ENCODE measurements at regions not wholly inside any gene's neighbourhood (a gene's known extent, or its start where the extent isn't known, plus 50 kb on each side); places are given as distances from the start of the nearest gene placed in this dataset.
"Not testable (repeated sequence)": the region's sequence is repeated elsewhere in the genome, so short reads cannot be mapped to it uniquely, and the experiment has no call there.

- Mint-ChIP-seq H3K4me1 (ENCODE audit: low read depth) (no peaks in the 10 kb centered on the region), H3K36me3 (ENCODE audit: low read depth) (peaks cover 8% of the 10 kb centered on the region), H3K27ac (no peak overlapping the region), H3K27me3 (ENCODE audit: low read depth) (no peaks in the 10 kb centered on the region), H3K4me3 (no peak overlapping the region), H3K9me3 (peaks cover 62% of the 10 kb centered on the region)
- DNase-seq (ENCODE audit: low spot score): no peak
Measured at GRCh38 chr7:121505540-121506182, 109.6 kb upstream of the FAM3C start.

DNA sequence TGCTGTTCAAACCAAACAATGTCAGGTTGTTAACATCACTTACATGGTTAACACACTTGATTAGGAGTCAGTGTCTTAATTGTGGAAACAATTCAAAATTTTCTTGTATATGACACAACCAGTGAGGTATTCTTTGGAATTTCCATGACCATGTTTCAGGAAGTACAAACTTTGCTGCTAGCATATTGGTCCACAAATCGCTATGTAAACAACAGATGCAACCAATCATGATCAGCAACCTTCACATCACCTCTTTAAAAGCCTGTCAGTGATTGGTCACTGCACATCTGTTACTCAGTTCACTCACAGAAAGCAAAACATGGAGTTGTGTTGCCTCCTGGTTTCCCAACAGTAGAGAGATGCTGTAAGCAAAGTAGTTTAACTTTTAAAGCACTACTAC, 108.9 kb upstream of the FAM3C start:
- Mint-ChIP-seq H3K4me3 (no peak overlapping the region), H3K27ac (no peak overlapping the region), H3K4me1 (ENCODE audit: low read depth) (no peaks in the 10 kb centered on the region), H3K9me3 (peaks cover 57% of the 10 kb centered on the region), H3K27me3 (ENCODE audit: low read depth) (no peaks in the 10 kb centered on the region), H3K36me3 (ENCODE audit: low read depth) (peaks cover 8% of the 10 kb centered on the region)
- DNase-seq (ENCODE audit: low spot score): no peak

DNA sequence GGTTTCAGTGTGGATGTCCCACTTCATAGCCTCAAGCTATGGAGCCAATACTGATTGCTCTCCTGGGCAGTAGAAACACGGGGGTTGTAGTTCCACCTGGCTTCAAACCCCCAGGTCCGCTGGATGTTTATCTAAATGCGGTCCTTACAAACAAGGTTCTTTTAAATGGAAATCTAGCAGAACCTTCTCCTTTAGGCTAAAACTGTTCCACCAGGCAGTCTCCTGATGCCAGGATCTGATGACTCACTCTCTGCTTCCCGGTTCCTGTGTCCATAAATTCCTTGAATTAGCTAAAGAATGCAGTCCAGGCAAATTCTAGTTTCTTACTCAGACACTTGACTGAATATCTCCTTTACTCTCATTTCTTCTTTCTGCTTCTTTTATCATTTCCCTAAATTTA, 108.4 kb upstream of the FAM3C start:
- Mint-ChIP-seq H3K27me3 (ENCODE audit: low read depth) (no peaks in the 10 kb centered on the region), H3K27ac (no peak overlapping the region), H3K4me3 (no peak overlapping the region), H3K36me3 (ENCODE audit: low read depth) (peaks cover 6% of the 10 kb centered on the region), H3K9me3 (peaks cover 51% of the 10 kb centered on the region), H3K4me1 (ENCODE audit: low read depth) (peaks cover 4% of the 10 kb centered on the region)
- DNase-seq (ENCODE audit: low spot score): no peak

DNA sequence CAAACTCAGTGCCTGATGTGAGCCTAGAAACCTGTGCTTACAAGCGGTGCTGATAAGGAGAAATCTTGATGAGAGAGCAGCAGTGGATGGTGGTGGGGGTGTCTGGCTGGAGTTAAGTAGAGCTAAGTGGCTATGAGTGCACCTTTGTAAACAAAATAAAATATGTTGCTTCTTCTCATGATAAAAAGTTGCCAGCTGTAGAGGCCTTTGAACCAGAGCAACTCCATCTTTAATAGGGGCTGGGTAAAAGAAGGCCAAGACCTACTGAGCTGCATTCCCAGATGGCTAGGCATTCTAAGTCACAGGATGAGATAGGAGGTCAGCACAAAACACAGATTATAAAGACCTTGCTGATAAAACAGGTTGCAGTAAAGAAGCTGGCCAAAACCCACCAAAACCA, 107.6 kb upstream of the FAM3C start:
- H3K9me3 Mint-ChIP-seq: peaks cover 45% of the 10 kb centered on the region
- H3K27me3 Mint-ChIP-seq (ENCODE audit: low read depth): no peaks in the 10 kb centered on the region
- peaks cover 5% of the 10 kb centered on the region for H3K36me3 Mint-ChIP-seq (ENCODE audit: low read depth)
- no peak overlapping the region for H3K4me3 Mint-ChIP-seq
- H3K4me1 Mint-ChIP-seq (ENCODE audit: low read depth): peaks cover 4% of the 10 kb centered on the region
- DNase-seq (ENCODE audit: low spot score): no peak
- H3K27ac Mint-ChIP-seq: no peak overlapping the region

- H3K9me3 Mint-ChIP-seq: peaks cover 42% of the 10 kb centered on the region
- H3K4me3 Mint-ChIP-seq: no peak overlapping the region
- H3K27me3 Mint-ChIP-seq (ENCODE audit: low read depth): no peaks in the 10 kb centered on the region
- peaks cover 4% of the 10 kb centered on the region for H3K4me1 Mint-ChIP-seq (ENCODE audit: low read depth)
- no peak overlapping the region for H3K27ac Mint-ChIP-seq
- no peak for DNase-seq (ENCODE audit: low spot score)
- peaks cover 5% of the 10 kb centered on the region for H3K36me3 Mint-ChIP-seq (ENCODE audit: low read depth)
Measured at GRCh38 chr7:121503039-121503438, 106.9 kb upstream of the FAM3C start.

DNA sequence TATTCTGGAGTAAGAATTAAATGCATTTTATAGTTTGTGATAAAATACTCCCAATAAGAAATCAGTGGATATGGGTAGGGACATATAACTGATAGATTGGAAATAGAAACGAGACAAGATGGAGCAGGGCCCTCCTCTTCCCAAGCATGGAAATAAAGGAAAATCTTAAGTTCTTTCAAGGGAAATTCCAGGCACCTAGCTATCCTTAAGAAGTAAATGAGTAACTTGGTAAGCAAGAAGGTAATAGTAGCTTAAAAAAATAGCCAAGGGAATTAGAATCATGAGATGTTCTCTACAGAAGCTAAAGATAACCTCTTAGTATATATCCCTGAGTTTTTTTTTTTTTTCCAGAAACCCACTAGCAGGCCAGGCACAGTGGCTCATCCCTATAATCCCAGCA, 105.5 kb upstream of the FAM3C start:
- H3K4me3 Mint-ChIP-seq: no peak overlapping the region
- no peak overlapping the region for H3K27ac Mint-ChIP-seq
- H3K9me3 Mint-ChIP-seq: peaks cover 32% of the 10 kb centered on the region
- DNase-seq (ENCODE audit: low spot score): no peak
- peaks cover 5% of the 10 kb centered on the region for H3K36me3 Mint-ChIP-seq (ENCODE audit: low read depth)
- no peaks in the 10 kb centered on the region for H3K27me3 Mint-ChIP-seq (ENCODE audit: low read depth)
- peaks cover 4% of the 10 kb centered on the region for H3K4me1 Mint-ChIP-seq (ENCODE audit: low read depth)

DNA sequence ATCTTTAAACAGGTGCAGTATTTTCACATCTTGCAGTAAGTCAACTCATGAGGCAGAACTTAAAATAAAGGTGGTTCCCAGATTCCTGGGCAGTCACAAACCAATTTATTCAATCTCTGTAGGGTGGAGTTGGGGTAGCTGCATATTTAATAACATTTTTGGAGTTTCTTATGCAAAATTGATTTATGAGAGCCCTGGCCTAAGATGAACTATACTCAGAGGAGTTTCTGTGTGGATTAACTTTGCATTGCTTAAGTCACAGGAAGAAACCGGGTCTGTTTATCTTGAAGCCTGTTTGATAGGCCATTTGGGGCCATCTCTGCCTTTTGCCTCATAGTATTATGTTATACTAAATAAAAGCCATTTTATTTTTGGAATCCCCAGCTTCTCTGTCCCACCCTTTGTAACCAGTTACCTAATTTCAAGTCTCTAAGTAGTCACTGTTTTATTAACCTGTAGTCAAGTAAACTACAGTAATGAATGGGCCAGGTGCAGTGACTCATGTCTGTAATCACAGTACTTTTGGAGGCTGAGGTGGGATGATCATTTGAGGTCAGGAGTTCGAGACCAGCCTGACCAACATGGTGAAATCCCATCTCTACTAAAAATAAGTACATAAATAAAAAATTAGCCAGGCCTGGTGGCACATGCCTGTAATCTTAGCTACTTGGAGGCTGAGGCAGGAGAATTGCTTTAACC, 104.4 kb upstream of the FAM3C start:
- H3K4me3 Mint-ChIP-seq: no peak overlapping the region
- peaks cover 21% of the 10 kb centered on the region for H3K9me3 Mint-ChIP-seq
- H3K27me3 Mint-ChIP-seq (ENCODE audit: low read depth): no peaks in the 10 kb centered on the region
- no peak overlapping the region for H3K27ac Mint-ChIP-seq
- DNase-seq (ENCODE audit: low spot score): peak; percentile 8
- H3K36me3 Mint-ChIP-seq (ENCODE audit: low read depth): no peaks in the 10 kb centered on the region
- peaks cover 5% of the 10 kb centered on the region for H3K4me1 Mint-ChIP-seq (ENCODE audit: low read depth)

DNA sequence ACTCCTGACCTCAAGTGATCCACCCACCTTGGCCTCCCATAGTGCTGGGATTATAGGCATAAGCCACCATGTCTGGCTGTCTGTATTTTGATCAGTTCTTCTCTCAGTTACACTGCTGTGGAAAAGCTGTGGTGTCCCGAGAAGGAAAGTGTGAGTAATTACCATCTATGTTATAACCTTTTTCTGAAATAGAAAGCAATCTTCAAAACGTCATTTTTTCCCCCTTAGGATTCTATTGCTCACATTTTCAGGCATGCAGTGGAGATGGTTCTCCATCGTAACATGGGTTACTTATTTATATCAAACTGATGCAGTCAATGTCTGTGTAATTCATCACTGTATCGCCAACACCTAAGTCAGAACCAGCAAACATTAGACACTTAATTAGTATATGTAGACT, 103.5 kb upstream of the FAM3C start:
- H3K27me3 Mint-ChIP-seq (ENCODE audit: low read depth): no peaks in the 10 kb centered on the region
- H3K4me3 Mint-ChIP-seq: no peak overlapping the region
- DNase-seq (ENCODE audit: low spot score): peak; percentile 67
- H3K4me1 Mint-ChIP-seq (ENCODE audit: low read depth): peaks cover 7% of the 10 kb centered on the region
- H3K27ac Mint-ChIP-seq: peak overlapping the region; percentile 24
- H3K36me3 Mint-ChIP-seq (ENCODE audit: low read depth): no peaks in the 10 kb centered on the region
- H3K9me3 Mint-ChIP-seq: peaks cover 14% of the 10 kb centered on the region

DNA sequence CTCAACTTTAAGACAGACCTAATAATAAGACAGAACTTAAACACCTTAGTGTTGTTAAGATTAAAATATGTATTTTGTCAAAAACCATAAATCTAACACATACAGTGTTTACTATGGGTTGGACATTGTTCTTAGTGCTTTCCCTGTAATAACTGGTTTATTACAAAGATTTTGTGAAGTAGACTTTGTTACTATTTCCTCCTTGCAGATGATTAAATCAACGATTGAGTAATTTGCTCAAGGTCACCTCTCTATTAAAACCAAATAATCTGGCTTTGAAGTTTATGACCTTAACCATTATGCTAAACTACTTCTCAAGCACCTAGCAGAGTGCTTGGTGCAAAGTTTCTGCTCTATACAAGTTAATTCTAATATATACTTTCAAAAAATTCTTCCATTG, 102.7 kb upstream of the FAM3C start:
- Mint-ChIP-seq H3K27ac (no peak overlapping the region), H3K9me3 (peaks cover 6% of the 10 kb centered on the region), H3K4me3 (no peak overlapping the region), H3K27me3 (ENCODE audit: low read depth) (no peaks in the 10 kb centered on the region), H3K4me1 (ENCODE audit: low read depth) (peaks cover 7% of the 10 kb centered on the region), H3K36me3 (ENCODE audit: low read depth) (no peaks in the 10 kb centered on the region)
- no peak for DNase-seq (ENCODE audit: low spot score)

DNA sequence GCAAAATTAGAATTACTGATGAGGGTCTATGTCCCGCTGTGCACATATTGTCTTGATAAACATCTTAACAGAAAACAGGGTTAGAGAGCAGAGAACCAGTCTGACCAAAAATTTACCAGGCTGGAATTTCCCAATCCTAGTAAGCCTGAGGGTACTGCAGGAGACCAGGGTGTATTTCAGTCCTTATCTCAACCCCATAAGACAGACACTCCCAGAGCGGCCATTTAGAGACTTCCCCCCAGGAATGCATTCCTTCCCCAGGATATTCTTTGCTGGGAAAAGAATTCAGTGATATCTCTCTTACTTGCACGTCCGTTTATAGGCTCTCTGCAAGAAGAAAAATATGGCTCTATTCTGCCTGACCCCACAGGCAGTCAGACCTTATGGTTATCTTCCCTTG, 101.4 kb upstream of the FAM3C start:
- DNase-seq (ENCODE audit: low spot score); H3K27ac Mint-ChIP-seq; H3K36me3 Mint-ChIP-seq (ENCODE audit: low read depth); H3K27me3 Mint-ChIP-seq (ENCODE audit: low read depth); H3K4me1 Mint-ChIP-seq (ENCODE audit: low read depth); H3K4me3 Mint-ChIP-seq; H3K9me3 Mint-ChIP-seq: not testable (repeated sequence)

DNA sequence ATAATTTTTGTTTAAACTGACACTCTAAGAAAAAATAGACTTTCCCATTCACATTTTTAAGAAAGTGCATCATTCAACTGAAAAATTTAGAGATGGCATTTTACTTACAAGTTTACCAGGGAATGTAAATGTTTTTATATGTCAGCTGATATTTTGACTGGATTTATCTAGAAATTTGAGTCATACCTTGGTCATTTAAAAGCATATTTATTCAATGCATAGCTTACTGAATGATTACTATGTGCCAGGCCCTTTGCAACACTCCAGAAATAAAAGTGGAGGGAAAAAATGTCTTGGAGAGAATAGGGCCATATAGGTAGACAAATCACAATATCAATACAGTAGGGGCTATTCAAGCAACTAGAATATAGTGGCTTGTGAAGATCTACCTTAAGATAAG, 98.4 kb upstream of the FAM3C start:
- H3K9me3 Mint-ChIP-seq: no peaks in the 10 kb centered on the region
- no peak for DNase-seq (ENCODE audit: low spot score)
- no peaks in the 10 kb centered on the region for H3K36me3 Mint-ChIP-seq (ENCODE audit: low read depth)
- no peak overlapping the region for H3K27ac Mint-ChIP-seq
- no peaks in the 10 kb centered on the region for H3K27me3 Mint-ChIP-seq (ENCODE audit: low read depth)
- H3K4me3 Mint-ChIP-seq: no peak overlapping the region
- H3K4me1 Mint-ChIP-seq (ENCODE audit: low read depth): peaks cover 3% of the 10 kb centered on the region

- H3K4me1 Mint-ChIP-seq (ENCODE audit: low read depth): peaks cover 3% of the 10 kb centered on the region
- DNase-seq (ENCODE audit: low spot score): no peak
- no peaks in the 10 kb centered on the region for H3K27me3 Mint-ChIP-seq (ENCODE audit: low read depth)
- H3K4me3 Mint-ChIP-seq: no peak overlapping the region
- no peaks in the 10 kb centered on the region for H3K9me3 Mint-ChIP-seq
- no peaks in the 10 kb centered on the region for H3K36me3 Mint-ChIP-seq (ENCODE audit: low read depth)
- H3K27ac Mint-ChIP-seq: no peak overlapping the region
Measured at GRCh38 chr7:121493553-121493952, 97.4 kb upstream of the FAM3C start.

GRCh38 chr7:121490309-121490708, 94.2 kb upstream of the FAM3C start:
- Mint-ChIP-seq H3K27me3 (ENCODE audit: low read depth) (no peaks in the 10 kb centered on the region), H3K36me3 (ENCODE audit: low read depth) (no peaks in the 10 kb centered on the region), H3K27ac (no peak overlapping the region), H3K4me1 (ENCODE audit: low read depth) (no peaks in the 10 kb centered on the region), H3K9me3 (no peaks in the 10 kb centered on the region), H3K4me3 (no peak overlapping the region)
- DNase-seq (ENCODE audit: low spot score): no peak

- DNase-seq (ENCODE audit: low spot score): no peak
- H3K4me1 Mint-ChIP-seq (ENCODE audit: low read depth): no peaks in the 10 kb centered on the region
Measured at GRCh38 chr7:121489440-121489839, 93.3 kb upstream of the FAM3C start.

More at GRCh38 chr7:121489440-121489839, 93.3 kb upstream of the FAM3C start:
- no peaks in the 10 kb centered on the region for H3K27me3 Mint-ChIP-seq (ENCODE audit: low read depth)
- H3K27ac Mint-ChIP-seq: no peak overlapping the region
- no peaks in the 10 kb centered on the region for H3K9me3 Mint-ChIP-seq
- H3K36me3 Mint-ChIP-seq (ENCODE audit: low read depth): no peaks in the 10 kb centered on the region
- H3K4me3 Mint-ChIP-seq: no peak overlapping the region

All from T-helper 2 cell treated with Interferon-gamma antibody and Interleukin-4, amounts not matched to agents 5 μg/mL and 100 μg/mL, for 36 hours (primary cell).